GM18861 (cell line): ENCODE measurements at regions not wholly inside any gene's neighbourhood (a gene's known extent, or its start where the extent isn't known, plus 50 kb on each side); places are given as distances from the start of the nearest gene placed in this dataset.

Experiments
- ATAC-seq: cut with Tn5 transposase; IDR thresholded peaks from one replicate; pipeline ENCODE4 v1.9.1; 2021; ENCODE audit not compliant: unreplicated experiment

DNA sequence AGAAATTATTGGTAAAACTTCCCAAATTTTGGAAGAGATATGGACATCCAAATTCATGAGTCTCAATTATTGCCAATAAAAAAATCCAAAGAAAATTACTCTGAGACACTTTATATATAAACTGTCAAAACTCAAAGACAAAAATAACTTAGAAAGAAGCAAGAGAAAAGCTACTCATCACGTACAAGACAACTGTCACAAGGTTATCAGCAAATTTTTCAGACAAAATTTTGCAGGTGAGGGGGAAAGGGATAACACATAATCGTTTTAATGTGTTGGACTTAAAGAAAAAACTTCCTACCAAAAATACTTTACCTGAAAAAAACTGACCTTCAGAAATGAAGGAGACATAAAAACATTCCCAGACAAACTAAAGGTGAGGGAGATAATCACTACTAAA lies 272.5 kb downstream of the THBS2 start:
- no peak for ATAC-seq

DNA sequence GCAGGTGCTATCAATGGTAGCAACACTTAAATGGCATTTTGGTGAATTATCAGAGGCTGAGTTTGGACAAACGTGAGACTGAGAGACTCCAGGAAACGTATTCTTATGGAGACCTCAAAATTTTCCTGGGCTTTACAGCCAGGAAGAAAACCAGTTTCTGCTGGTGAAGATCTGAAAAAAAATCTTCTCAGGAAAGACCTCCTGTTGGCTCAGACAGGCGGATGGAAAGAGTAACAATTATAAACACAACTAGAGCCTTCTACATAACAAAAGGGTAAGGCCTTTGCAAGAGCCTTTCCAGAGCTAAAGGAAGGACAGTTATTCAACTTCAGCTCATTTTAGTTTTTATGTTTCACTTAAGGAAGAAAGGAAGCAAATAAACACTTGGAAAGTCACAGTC lies 274.4 kb downstream of the THBS2 start:
- no peak for ATAC-seq

DNA sequence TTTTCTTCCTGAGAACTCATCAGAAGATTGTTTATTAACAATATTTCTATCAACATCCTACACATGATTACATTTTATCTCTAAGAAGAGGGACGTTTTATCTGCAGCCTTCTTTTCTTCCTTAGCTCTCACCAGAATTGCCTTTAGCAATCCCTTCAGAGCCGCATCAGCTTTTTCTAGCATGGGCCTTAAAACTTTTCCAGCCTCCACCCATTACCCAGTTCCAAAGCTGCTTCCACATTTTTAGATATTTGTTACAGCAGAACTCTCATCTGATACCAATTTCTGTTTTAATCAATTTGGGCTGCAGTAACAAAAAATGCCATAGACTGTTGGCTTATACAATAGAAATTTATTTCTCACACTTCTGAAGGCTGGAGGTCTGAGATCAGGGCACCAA lies 281.5 kb downstream of the THBS2 start:
- no peak for ATAC-seq

DNA sequence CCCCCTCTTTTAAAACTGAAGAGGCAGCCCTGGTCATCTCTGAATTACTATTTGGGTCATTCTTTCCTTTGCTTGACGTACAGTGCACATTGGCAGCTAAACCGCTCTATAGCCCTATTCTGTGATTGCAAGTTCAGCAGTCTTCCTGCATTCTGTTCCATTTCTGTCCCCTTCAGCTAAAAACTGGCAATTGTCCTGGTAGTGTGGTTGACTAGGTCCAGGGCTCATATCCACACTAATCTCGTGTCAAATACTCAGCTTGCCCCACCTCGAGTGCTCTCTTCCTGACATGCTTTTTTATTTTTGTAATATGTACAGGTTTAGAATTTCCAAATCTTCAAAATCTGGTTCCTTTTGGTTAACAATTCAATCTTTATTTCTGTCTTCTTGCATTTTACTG lies 282.1 kb downstream of the THBS2 start:
- no peak for ATAC-seq

DNA sequence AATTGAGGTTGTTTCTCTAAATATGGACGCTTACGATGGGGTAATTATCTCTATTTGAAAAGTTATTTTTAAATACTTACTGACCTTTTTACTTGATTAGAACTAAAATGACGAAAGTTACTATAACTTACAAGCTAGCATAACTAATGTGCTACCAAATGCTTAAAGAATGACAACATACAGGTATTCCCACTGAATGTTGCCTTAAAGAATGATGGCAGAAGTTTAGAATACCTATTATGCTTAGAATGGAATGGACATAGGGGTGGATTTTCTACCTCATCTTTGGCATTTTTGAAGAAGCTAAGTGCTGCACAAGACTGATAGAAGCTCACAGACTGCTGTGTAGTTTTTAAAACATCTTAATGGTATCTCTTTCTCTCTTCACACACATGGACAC lies 284.8 kb downstream of the THBS2 start:
- no peak for ATAC-seq

DNA sequence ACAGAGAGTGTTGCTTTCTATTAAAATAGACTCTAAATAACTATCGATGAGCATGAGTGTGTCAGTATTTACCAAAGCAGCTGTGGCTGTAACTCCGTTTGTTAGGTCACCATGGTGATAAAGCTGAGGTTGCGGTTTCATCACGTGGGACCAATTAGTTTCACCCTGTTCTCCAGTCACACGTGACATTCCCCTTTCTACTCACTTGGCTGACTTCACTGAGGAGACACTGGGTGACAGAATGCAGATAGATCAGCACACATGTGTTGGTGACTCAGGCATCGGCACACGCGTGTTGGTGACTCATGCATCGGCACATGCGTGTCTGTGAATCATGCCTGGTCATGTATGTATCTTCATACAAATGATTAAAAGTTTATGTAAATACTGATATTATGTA lies 285.4 kb downstream of the THBS2 start:
- ATAC-seq = no peak

DNA sequence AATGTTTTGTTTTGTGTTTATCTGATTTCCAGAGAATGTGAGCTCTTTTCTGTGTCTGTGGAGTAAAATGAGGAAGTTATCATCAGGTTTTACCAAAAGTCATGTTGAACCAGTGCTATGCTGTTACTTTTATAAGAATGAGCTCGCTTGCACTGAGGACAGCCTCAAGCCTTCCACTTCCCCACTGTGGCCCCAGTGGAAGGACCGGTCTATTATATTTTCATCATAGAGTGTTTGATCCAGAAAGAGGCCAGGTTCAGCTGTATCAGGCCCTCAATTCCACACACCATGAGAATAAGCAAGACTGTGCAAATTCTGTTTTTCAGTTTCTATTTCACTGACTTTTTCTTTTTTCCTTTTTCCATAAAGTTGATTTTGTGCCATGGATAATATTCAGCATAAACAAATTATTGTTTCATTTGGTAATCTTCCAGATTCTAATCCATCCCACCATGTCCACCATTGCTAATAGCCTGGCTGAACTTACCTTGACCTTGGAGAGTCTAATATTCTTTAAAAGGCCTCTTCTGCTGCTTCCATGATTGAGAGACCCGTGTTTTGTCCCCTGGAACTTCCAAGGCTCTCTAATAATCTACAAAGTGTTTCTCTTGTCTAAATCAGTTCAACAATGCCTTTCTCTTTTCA lies 286.2 kb downstream of the THBS2 start:
- ATAC-seq = no peak

DNA sequence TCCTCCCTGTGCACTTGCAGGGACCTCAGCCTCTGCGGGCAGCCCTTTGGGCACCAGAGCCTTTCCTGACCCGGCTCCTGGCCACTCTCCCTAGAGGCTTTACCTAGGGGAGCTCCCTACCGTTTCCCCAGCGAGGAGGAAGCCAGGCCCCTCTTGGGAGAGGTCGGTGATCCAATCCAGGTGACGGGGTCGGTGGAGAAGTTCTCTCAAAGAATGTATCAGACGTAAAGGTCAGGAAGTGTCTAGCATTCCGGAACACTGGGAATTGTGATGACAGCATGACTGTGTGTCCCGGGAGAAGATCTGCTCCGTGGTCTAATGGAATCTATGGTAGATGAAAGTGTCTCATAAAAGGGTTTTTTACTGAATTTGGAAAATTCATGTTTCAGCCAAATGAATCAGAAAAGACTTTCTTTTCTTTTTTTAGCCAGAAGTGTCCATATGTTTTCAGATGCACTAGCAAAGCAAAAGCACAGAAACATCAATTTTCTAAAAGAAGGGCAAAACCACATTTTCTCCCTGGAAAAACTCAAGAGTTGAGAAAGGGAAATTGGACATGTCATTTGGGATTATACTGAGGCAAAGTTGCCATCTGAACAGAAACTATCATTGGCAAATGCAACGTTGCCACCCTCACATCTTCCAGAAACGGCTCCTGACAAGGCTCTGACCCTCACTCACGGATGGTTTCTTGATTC lies 289.4 kb downstream of the THBS2 start:
- ATAC-seq = no peak

DNA sequence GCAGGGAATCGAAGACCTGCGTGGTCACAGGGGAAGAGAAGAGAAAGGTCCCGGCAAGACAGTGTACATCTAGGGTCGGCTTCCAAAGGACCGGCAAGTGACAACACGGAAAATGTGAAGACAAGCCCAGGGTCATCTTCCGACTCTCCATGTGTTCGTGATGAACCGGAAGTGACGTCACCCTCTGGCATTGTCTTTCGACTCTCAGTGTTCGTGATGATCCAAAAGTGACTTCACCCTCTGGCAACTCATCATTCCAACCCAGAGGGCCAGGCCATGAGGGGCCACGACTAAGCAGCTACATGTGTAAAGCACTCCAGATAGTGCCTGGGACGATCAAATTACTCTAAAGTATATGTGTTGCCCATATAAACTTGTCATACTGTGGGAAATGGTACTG lies 290.8 kb downstream of the THBS2 start:
- no peak for ATAC-seq

DNA sequence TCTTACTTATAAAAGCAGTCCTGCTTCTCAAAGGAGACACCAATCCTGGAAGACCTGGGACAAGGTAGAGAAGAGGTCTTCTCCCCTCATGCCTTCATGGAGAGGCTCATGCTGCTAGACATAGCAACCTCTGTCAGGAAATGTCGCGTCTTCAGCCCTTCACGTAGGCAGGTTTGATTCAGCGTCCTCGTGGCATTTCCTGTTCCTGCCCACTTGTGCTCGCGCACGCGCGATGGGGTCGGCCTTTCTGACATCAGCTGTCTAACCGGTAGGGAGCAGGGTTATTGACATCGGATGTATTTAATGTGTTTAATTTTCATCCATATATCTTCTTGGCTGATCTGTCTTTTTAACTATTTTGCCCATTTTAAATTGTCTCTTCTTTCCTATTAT lies 292.4 kb downstream of the THBS2 start:
- no peak for ATAC-seq

DNA sequence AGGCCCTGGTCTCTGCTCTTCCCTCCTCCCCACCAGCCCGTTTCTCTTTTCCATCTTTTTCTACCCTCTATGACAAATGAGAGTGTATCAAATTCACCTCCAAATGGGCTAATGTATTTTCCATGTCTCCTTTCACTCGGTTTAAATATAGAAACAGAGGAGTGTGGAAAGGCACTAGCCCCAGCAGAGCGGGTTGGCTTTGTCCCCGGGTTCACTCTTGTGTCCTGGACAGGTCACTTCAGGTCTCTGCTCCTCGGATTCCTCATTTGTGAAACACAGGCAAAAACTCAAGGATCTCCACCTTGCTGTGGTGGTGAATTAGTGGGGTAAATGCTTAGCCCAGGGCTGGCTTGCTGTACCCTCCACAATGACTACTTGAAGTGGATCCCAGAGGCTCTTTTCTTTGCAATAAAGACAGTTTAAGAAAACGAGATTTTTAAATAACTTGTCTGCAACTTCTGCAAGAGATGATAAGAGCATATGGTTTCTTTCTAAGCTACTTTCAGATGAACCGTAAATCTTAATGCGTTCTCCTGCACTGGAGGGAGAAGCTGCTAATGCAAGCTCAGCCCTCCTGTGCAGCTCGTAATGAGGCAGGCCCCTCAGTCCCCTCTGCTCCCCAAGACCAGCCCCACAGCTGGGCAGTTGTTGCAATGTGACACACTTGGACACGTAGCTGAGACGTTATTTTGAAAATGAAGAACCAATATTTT lies 292.9 kb downstream of the THBS2 start:
- no peak for ATAC-seq

DNA sequence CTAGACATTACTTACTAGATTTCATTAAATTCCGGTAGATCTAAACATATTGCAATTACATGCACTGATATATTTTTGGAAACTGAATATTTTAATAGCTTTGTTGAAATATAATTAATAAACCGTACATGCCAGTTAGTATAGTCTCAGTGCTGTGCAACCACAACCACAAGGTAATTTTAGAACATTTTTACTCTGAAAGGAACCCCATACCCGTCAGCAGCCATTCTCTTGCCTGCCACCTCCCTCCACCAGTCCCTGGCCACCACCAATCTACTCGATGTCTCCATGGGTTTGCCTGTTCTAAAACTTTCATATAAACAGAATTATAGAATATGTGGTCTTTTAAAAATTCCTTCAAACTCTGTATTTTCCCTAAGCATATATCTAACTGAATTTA lies 293.9 kb downstream of the THBS2 start:
- no peak for ATAC-seq

DNA sequence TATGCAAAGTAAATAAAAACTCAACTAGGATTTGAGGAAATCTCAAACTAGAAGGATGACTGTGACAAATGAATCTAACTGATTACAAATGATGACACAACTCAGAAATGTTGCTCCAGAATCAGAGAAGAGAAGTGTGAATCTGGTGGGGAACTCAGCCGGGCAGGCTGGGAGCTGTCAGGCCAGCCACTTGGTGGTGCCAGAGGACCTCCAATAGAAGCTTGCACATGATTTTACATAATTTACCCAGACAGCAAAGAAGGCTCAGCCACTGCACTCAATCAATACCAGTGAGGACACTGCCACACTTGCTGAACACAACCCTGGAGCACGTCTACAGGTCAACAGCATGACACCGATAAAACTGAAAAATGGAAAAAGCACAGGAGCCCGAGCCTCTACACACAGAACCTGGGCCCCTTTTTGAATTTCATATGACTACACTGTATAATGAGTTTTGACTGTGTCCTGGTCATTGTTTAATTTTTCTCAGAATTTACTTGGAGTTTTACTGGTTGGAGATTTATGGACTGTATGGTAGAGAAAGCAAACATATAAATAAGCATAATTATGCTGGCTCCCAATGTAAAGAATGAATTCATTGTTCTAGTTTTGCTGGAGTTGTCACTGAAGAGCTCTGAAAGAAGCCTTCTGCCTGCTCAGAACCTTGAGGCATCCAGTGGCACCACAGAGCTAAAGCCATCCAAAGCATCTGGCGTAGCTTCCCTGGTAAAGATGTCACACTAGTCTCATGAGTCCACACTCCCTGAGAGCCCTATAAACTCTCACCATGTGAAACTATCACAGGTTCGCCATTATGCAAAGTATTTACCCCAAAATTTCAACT lies 296.5 kb downstream of the THBS2 start:
- peak; percentile 86 for ATAC-seq

DNA sequence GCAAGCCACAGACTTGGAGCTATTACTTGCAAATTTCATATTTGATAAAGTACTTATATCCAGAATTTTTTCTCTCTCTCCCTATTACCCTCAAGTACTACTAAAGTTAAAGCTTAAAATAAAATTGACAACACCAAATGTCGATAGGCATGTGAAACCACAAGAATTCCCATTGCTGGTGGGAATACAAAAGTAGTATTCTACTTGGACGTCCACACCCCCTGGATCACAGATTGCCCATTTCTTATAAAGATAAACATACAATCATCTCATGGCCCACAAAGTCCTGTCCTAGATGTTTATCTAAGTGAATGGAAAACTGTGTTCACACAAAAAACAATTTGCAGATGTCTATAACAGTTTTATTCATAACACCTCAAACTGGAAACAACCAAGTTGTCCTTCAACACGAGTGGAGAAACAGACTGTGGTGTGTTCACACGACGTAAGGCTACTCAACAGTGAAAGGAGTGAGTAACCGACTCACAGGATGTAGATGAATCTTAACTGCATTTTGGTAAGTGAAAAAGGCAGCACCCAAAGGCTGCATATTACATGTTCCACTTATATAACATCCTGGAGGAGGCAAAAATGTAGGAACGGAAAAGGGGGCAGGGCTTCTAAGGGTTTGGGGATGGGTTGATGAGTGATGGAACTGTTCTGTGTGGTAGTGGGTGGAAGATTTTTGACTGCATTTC lies 297.4 kb downstream of the THBS2 start:
- ATAC-seq = no peak

DNA sequence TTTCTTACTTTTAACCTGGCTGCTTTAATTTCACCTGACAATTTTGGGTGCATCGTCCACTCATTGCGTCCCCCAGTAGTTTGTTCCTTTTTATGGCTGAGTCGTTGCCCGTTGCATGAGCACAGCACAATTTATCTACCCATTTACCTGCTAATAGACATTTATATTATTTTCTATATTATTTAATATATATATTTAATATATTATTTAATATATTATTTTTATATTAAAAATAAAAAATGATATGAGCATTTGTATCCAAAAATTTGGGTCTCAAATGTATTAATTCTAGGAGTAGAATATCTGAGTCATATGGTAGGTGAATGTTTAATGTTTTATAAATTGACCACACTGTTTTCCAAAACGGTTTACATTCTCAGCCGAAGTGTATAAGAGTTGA lies 300.2 kb downstream of the THBS2 start:
- no peak for ATAC-seq

DNA sequence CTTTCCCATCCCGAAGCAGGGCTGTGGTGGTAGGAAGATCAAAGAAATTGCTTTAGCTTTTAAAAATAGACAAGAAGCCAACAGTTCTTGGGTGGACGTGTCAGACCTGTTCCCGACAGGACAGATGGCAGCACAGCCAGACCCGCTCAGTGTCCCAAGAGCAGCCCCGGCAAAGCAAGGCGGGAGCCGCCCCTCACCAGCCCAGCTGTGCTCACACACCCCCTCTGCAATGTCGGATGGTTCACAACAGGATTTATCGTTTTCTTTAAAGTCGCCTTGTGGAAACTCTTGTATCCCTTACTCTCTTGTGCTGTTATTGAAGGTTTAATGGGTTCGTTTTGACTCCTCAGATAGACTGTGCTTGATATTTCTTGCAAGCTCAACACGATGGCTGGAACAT lies 302.4 kb downstream of the THBS2 start:
- no peak for ATAC-seq

DNA sequence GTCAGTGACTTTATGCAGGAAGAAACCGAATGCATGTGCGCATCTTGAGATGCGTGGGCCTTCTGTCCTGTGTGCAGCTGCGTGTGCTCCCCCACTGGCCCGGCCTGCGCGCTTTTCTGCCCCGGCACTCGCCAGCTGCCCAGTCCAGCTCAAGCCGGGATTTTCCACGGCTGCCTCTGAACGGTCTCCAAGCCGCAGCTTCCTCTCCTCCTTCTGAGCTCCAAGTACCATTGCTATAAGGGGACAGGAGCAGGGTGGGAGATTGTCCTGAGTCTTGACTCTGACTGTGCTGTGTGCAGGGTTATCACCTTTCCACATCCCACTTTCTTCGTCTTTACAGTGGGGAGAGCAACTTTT lies 302.8 kb downstream of the THBS2 start:
- ATAC-seq = no peak

DNA sequence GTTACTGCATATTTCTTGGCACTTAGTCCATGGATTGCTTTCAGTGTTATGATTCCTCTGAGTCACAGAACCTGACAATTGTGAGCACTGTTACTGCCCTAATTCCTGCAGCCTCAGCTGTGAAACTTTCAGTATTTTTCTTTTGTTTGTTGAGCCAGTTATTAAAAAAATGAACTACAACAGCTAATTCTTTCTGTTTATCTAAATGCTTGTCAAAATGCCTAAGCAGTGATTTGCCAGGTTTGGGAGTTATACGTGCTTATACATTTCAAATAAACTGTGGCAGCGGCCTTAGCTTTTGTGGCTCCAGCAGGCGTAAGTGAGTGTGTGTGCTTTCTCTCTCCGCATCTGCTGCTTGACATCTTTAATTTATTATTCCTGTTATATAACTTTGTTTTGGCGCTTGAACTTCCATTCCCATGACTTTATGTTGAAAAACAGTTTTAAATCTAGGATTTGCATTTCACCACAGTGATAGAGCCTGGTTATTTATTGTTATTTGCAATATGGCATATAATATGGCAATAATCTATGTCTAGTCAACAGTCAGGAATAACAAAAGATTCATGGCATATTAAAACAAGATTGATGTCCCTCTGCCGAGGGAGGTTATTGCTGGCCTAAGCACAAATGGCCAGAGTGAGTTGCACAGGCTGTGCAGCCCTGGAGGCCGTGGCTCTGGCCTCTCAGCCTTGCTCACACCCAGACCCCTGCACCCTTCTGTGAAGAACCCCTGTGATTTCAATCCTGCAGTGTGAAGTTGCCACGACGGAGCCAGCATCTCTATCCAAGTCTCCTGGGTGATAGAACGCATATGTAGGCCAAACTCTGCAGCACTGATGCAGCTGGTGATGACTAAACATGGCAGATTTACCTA lies 303.4 kb downstream of the THBS2 start:
- ATAC-seq = no peak

DNA sequence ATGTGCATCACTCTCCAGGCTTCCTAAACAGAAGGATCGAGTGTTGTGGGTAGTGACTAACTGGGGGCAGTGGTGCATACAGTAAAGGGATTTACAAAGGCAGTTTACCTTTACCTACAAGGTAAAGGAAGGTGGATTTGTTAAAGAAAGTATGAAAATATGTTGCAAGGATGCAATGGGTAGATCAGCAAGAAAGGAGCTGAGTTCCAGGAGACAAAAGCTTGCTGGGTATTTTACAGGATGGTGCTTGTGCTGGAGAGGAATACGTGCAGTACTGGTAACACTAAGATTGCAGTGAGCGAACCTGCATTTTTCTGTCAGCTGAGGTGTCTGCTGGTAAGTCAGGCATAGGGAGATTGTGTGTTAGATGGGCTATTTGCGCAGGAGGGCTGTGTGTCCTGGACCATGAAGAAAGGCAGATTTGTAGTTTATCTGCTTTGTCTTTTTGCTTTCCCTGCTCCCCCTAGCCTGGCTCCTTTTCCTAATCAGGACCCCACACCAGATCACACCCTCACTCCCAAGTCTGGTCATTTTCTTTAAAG lies 304.6 kb downstream of the THBS2 start:
- ATAC-seq = no peak

DNA sequence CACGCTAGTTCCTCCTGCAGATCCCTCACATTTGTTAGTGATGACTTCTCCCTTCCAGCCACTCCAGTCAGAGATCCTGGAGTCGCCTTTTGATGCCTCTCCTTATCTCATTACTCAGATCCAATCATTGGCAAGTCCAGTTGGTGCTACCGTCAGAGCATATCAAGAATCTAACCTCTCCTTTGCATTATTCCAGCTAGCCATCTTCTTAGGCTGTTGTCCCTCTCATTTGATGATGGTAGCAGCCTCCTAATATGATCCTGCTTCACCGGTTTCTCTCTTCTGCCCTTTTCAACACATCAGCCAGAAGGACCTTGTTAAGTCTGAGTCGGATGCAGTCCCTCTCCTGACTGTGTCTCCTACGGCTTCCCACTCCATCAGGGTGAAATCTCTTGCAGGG lies 305.6 kb downstream of the THBS2 start:
- no peak for ATAC-seq
